Type B pancreatic cell (in vitro differentiated cells): ENCODE measurements at regions not wholly inside any gene's neighbourhood (a gene's known extent, or its start where the extent isn't known, plus 50 kb on each side); places are given as distances from the start of the nearest gene placed in this dataset.

Experiments used
- DNase-seq: peaks from one replicate; pipeline ENCODE4 v3.0.0; 2021; ENCODE audit warnings: mixed read lengths; ENCODE audit not compliant: unreplicated experiment; ENCODE audit errors: extremely low spot score
- H3K27ac Mint-ChIP-seq: 2 replicates; pipeline ENCODE4 v1.8.0; 2021; ENCODE audit warnings: mild to moderate bottlenecking, mixed read lengths
- H3K27me3 Mint-ChIP-seq: 2 replicates; pipeline ENCODE4 v1.8.0; 2021; ENCODE audit warnings: mixed read lengths
- H3K36me3 Mint-ChIP-seq: 2 replicates; pipeline ENCODE4 v1.8.0; 2021; ENCODE audit warnings: mixed read lengths
- H3K4me1 Mint-ChIP-seq: one replicate; pipeline ENCODE4 v1.8.0; 2021; ENCODE audit warnings: mixed read lengths; ENCODE audit not compliant: unreplicated experiment
- H3K4me3 Mint-ChIP-seq: 2 replicates; pipeline ENCODE4 v1.8.0; 2021; ENCODE audit warnings: mild to moderate bottlenecking, mixed read lengths
- H3K9me3 Mint-ChIP-seq: 2 replicates; pipeline ENCODE4 v1.8.0; 2021; ENCODE audit warnings: mixed read lengths
- TF ChIP-seq, protein P1 (sequence below): fragments of 200-600 bp; sonication (generic); conservative IDR thresholded peaks from 2 replicates; pipeline ENCODE4 v1.5.0; 2021; ENCODE audit warnings: antibody characterized with exemption, mild to moderate bottlenecking

DNA sequence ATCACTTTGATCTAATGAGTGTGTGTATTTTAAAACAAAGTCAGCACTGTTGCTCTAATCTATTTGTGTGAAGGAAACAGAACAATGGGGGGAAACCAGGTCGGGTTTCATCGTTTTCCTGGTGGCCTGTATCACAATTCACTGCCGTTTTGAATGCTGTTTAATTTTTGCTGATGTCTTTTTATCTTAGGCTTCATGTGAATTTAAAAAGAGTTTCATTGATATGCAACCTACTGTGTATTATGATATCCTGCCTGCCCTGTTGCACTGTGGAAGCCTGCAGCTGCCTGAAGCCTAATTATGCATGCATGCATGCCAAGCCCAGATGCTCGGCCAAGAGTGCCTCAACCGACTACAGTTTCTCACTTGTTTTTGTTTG lies 307.5 kb downstream of the ZNF608 start:
- H3K4me3 Mint-ChIP-seq: no peak overlapping the region
- no peaks in the 10 kb centered on the region for H3K27me3 Mint-ChIP-seq
- H3K9me3 Mint-ChIP-seq: peaks cover 5% of the 10 kb centered on the region
- TF ChIP-seq, protein P1, sequence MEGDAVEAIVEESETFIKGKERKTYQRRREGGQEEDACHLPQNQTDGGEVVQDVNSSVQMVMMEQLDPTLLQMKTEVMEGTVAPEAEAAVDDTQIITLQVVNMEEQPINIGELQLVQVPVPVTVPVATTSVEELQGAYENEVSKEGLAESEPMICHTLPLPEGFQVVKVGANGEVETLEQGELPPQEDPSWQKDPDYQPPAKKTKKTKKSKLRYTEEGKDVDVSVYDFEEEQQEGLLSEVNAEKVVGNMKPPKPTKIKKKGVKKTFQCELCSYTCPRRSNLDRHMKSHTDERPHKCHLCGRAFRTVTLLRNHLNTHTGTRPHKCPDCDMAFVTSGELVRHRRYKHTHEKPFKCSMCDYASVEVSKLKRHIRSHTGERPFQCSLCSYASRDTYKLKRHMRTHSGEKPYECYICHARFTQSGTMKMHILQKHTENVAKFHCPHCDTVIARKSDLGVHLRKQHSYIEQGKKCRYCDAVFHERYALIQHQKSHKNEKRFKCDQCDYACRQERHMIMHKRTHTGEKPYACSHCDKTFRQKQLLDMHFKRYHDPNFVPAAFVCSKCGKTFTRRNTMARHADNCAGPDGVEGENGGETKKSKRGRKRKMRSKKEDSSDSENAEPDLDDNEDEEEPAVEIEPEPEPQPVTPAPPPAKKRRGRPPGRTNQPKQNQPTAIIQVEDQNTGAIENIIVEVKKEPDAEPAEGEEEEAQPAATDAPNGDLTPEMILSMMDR: no peak
- H3K36me3 Mint-ChIP-seq: peaks cover 6% of the 10 kb centered on the region
- peaks cover 7% of the 10 kb centered on the region for H3K4me1 Mint-ChIP-seq
- no peak for DNase-seq
- no peak overlapping the region for H3K27ac Mint-ChIP-seq

DNA sequence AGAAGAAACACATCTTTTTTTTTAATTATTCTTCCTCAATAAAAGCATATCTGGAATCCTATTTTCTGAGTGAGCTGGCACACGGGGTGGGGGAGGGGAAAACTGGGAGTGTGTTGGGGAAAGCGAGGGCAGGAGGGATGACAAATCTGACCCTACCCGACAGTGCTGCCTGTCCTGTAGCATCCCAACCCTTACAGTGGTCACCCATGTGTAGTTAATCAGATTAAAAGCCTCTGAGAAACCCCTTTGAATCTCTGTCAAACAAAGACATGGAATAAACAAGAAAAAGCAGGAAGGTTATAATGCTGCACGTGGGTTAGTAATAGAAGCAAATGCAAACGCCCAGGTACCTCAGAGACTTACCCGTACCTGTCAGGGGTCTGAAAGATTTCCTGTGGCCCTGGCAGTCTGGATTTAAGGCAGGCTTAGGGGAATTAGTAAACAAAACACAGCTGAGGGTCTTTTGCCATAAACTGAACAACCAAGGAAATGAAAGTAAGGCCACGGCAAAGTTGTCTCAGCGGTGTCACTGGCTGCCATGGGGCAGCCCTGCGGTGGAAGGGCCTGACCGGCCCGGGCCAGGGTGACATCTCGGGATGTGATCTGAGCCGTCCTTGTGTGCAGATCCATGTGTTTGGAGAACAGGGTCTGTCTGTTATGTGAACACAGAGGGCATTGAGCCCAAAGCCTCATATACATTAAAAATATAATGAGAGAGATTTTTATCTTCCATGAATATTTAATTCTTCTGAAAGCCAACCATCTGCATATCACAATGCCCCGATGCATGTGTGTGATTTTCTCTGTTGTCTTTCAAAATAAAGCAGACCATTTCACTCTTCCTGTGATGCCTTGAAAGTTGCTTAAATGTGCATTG lies 308.2 kb downstream of the ZNF608 start:
- no peak overlapping the region for H3K27ac Mint-ChIP-seq
- H3K4me3 Mint-ChIP-seq: no peak overlapping the region
- no peak for DNase-seq
- H3K4me1 Mint-ChIP-seq: peaks cover 7% of the 10 kb centered on the region
- no peaks in the 10 kb centered on the region for H3K27me3 Mint-ChIP-seq
- TF ChIP-seq, protein P1: no peak
- peaks cover 10% of the 10 kb centered on the region for H3K36me3 Mint-ChIP-seq
- H3K9me3 Mint-ChIP-seq: peaks cover 5% of the 10 kb centered on the region

DNA sequence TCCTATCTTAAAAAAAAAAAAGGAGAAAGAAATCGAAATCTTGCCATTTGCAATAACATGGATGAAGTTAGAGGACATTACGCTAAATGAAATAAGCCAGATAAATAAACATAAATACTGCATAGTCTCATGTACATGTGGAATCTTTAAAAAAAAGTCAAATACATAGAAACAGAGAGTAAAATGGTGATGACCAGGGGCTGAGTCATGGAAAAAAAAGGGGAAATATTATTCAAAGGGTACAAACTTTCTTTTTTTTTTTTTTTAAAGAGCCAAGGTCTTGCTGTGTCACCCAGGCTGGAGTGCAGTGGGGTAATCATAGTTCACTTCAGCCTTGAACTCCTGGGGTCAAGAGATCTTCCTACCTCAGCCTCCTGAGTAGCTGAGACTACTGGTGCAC lies 310.1 kb downstream of the ZNF608 start:
- no peaks in the 10 kb centered on the region for H3K27me3 Mint-ChIP-seq
- no peak for DNase-seq
- TF ChIP-seq, protein P1: no peak

DNA sequence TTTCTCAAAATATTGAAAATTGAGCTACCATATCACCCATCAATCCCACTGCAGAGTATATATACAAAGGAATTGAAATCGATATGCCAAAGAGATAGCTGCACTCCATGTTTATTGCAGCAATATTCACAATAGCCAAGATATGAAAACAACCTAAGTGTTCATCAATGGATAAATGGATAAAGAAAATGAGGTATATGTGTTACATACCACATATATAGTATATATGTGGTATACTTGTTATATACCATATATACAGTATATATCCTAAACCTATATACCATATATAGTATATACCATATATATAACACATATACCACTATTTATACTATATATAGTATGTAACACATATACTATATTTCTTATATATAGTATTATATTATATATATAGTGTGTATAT lies 313.3 kb downstream of the ZNF608 start:
- no peaks in the 10 kb centered on the region for H3K27me3 Mint-ChIP-seq
- TF ChIP-seq, protein P1: no peak
- peaks cover 11% of the 10 kb centered on the region for H3K9me3 Mint-ChIP-seq
- H3K4me1 Mint-ChIP-seq: no peaks in the 10 kb centered on the region
- DNase-seq: no peak
- H3K36me3 Mint-ChIP-seq: peaks cover 7% of the 10 kb centered on the region
- no peak overlapping the region for H3K27ac Mint-ChIP-seq
- H3K4me3 Mint-ChIP-seq: no peak overlapping the region

More for the DNA sequence above, 310.1 kb downstream of the ZNF608 start:
- Mint-ChIP-seq H3K4me3 (no peak overlapping the region), H3K4me1 (peaks cover 7% of the 10 kb centered on the region), H3K9me3 (peaks cover 5% of the 10 kb centered on the region), H3K27ac (no peak overlapping the region), H3K36me3 (peaks cover 10% of the 10 kb centered on the region)

DNA sequence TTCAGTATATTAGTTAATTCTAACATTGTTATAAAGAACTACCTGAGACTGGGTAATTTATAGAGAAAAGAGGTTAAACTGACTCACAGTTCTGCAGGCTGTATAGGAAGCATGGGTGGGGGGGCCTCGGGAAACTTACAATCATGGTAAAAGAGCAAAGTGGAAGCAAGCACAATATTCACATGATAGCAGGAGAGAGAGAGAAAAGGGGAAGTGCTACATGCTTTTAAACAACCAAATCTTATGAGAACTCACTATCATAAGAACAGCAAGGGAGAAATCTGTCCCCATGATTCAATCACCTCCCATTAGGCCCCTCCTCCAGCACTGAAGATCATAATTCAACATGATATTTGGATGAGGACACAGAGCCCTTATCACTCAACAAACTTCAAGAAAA lies 324.9 kb downstream of the ZNF608 start:
- DNase-seq: no peak
- Mint-ChIP-seq H3K27me3 (no peaks in the 10 kb centered on the region), H3K4me1 (peaks cover 5% of the 10 kb centered on the region), H3K36me3 (peaks cover 5% of the 10 kb centered on the region), H3K4me3 (no peak overlapping the region), H3K27ac (no peak overlapping the region), H3K9me3 (peaks cover 6% of the 10 kb centered on the region)
- TF ChIP-seq, protein P1: no peak
